Keratinocyte (primary cell): ENCODE measurements at regions not wholly inside any gene's neighbourhood (a gene's known extent, or its start where the extent isn't known, plus 50 kb on each side); places are given as distances from the start of the nearest gene placed in this dataset.

Experiments
- CTCF ChIP-seq, 3 experiments: IDR thresholded peaks in 1 of 3; conservative IDR thresholded peaks in 1 of 3; optimal IDR thresholded peaks in 1 of 3; 2 replicates in 2 of 3; 3 replicates in 1 of 3; pipeline versions ENCODE3 to v1.5.1; 2011; ENCODE audit warnings: low read length in 3 of 3, mild to moderate bottlenecking in 3 of 3, moderate library complexity in 2 of 3, control low read depth in 1 of 3, inconsistent platforms in 1 of 3; ENCODE audit not compliant: insufficient read depth in 2 of 3; ENCODE audit errors: extremely low read depth in 1 of 3
- EZH2 ChIP-seq: IDR thresholded peaks from one replicate; pipeline ENCODE4 v1.6.1; 2012; ENCODE audit warnings: inconsistent platforms, mild to moderate bottlenecking, low read length, moderate library complexity

DNA sequence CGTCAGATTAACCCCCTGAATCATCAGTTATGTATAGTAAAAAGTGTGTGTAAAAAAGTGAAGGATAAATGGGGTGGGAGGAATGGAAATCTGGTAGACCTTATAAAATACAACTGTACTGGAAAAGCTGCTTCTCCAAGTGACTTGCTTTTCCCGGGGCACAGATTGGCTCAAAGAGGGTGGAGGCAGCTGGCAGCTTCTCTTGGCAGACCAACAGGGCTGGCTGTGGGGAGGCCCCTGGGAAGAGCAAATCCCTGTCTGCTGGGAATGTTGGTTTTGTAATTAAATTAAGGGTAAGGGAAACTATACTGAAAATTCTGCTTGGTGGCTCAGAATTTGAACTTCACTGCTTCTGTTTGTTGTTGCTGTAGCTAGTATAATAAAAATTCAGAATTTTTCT is 154.2 kb upstream of the DLX2 start:
- no peak for TF ChIP-seq EZH2
- TF ChIP-seq CTCF (optimal IDR thresholded peaks at IDR 0.05 in 1 of 3, IDR thresholded peaks at IDR 0.05 in 1 of 3, conservative IDR thresholded peaks at IDR 0.05 in 1 of 3; ENCODE audit: extremely low read depth in 1 of 3, insufficient read depth in 2 of 3, low read length in 3 of 3): no peak
